ENCODE measurements at regions not wholly inside any gene's neighbourhood (a gene's known extent, or its start where the extent isn't known, plus 50 kb on each side); places are given as distances from the start of the nearest gene placed in this dataset.

GRCh38 chr20:52817511-52817910 lies 154.6 kb upstream of the TSHZ2 start:
- intact Hi-C loops (cut with DNase I; ENCODE audit: low total_unique reads), result no loop called here
- no peaks in the 10 kb centered on the region for H3K9me3 ChIP-seq
- no peak overlapping the region for H3K4me3 ChIP-seq
- no peak overlapping the region for H3K27ac ChIP-seq
- H3K36me3 ChIP-seq, result no peaks in the 10 kb centered on the region
- no peaks in the 10 kb centered on the region for H3K4me1 ChIP-seq
- H3K27me3 ChIP-seq (replicated peaks in 1 of 7), result no peaks in the 10 kb centered on the region
- DNase-seq, result no peak
- no peak for TF ChIP-seq POLR2AphosphoS5 (IDR thresholded peaks at IDR 0.05)
- no peak for TF ChIP-seq POLR2A (IDR thresholded peaks at IDR 0.05)
- TF ChIP-seq, protein P1, sequence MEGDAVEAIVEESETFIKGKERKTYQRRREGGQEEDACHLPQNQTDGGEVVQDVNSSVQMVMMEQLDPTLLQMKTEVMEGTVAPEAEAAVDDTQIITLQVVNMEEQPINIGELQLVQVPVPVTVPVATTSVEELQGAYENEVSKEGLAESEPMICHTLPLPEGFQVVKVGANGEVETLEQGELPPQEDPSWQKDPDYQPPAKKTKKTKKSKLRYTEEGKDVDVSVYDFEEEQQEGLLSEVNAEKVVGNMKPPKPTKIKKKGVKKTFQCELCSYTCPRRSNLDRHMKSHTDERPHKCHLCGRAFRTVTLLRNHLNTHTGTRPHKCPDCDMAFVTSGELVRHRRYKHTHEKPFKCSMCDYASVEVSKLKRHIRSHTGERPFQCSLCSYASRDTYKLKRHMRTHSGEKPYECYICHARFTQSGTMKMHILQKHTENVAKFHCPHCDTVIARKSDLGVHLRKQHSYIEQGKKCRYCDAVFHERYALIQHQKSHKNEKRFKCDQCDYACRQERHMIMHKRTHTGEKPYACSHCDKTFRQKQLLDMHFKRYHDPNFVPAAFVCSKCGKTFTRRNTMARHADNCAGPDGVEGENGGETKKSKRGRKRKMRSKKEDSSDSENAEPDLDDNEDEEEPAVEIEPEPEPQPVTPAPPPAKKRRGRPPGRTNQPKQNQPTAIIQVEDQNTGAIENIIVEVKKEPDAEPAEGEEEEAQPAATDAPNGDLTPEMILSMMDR (IDR thresholded peaks at IDR 0.05 in 8 of 11, conservative IDR thresholded peaks at IDR 0.05 in 3 of 11), result no peak
- WGBS, 5 donors, result 64 to 80% (median 76%) methylated on average over 1 of the region's 1 CpG

GRCh38 chr20:52814371-52814770 lies 157.8 kb upstream of the TSHZ2 start:
- WGBS, 5 donors, result 69 to 79% (median 77%) methylated on average over 2 of the region's 2 CpGs
- Histone ChIP-seq H3K4me1 (no peaks in the 10 kb centered on the region), H3K4me3 (no peak overlapping the region), H3K27me3 (replicated peaks in 1 of 7) (no peaks in the 10 kb centered on the region), H3K27ac (no peak overlapping the region), H3K9me3 (no peaks in the 10 kb centered on the region), H3K36me3 (no peaks in the 10 kb centered on the region)
- TF ChIP-seq POLR2AphosphoS5 (IDR thresholded peaks at IDR 0.05) (no peak), POLR2A (IDR thresholded peaks at IDR 0.05) (no peak)
- TF ChIP-seq, protein P1 (IDR thresholded peaks at IDR 0.05 in 8 of 11, conservative IDR thresholded peaks at IDR 0.05 in 3 of 11), result no peak
- no peak for DNase-seq
- intact Hi-C loops (cut with DNase I; ENCODE audit: low total_unique reads), result no loop called here

GRCh38 chr20:52812231-52812847 lies 159.8 kb upstream of the TSHZ2 start:
- no peak overlapping the region for H3K27ac ChIP-seq
- 86 to 97% (median 90%) methylated on average over 4 of the region's 4 CpGs for WGBS, 5 donors
- intact Hi-C loops (cut with DNase I; ENCODE audit: low total_unique reads), result no loop called here
- H3K36me3 ChIP-seq, result no peaks in the 10 kb centered on the region
- H3K27me3 ChIP-seq (replicated peaks in 1 of 7), result peaks cover 0 to 5% (median 0%) of the 10 kb centered on the region in 7 donors
- no peak for TF ChIP-seq POLR2A (IDR thresholded peaks at IDR 0.05)
- TF ChIP-seq, protein P1 (IDR thresholded peaks at IDR 0.05 in 8 of 11, conservative IDR thresholded peaks at IDR 0.05 in 3 of 11), result no peak
- no peak for TF ChIP-seq POLR2AphosphoS5 (IDR thresholded peaks at IDR 0.05)
- H3K4me3 ChIP-seq, result no peak overlapping the region
- no peaks in the 10 kb centered on the region for H3K4me1 ChIP-seq
- no peaks in the 10 kb centered on the region for H3K9me3 ChIP-seq
- no peak for DNase-seq

DNA sequence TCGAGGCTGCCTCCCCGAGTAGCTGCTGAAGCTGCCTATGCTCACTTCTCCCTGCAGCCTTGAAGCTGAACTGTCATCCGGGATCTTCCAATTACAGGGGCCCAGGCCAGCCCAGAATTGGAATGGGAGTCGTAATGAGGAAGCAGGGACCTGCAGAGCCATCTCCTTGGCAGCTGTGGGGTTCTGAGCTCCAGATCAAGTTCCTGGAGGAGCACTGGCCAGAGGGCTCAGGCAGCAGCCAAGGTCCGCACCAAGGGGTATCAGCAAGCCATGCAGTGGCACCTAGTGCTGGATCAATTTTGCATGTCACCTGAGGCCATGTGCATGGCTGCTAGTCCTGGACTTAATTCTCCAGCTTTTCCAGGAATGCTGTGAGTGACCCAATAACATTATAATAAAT lies 163.2 kb upstream of the TSHZ2 start:
- H3K27me3 ChIP-seq (replicated peaks in 1 of 7), result peaks cover 0 to 5% (median 0%) of the 10 kb centered on the region in 7 donors
- no peak overlapping the region for H3K27ac ChIP-seq
- H3K4me3 ChIP-seq, result no peak overlapping the region
- no peaks in the 10 kb centered on the region for H3K36me3 ChIP-seq
- no peaks in the 10 kb centered on the region for H3K4me1 ChIP-seq
- intact Hi-C loops (cut with DNase I; ENCODE audit: low total_unique reads), result no loop called here
- no peaks in the 10 kb centered on the region for H3K9me3 ChIP-seq
- TF ChIP-seq POLR2A (IDR thresholded peaks at IDR 0.05) (no peak), POLR2AphosphoS5 (IDR thresholded peaks at IDR 0.05) (no peak)
- TF ChIP-seq, protein P1 (IDR thresholded peaks at IDR 0.05 in 8 of 11, conservative IDR thresholded peaks at IDR 0.05 in 3 of 11), result no peak
- no peak for DNase-seq
- 59 to 79% (median 65%) methylated on average over 5 of the region's 5 CpGs for WGBS, 5 donors

Measured in spleen (tissue), 11 donors.